SK-N-SH (cell line): ENCODE measurements at regions not wholly inside any gene's neighbourhood (a gene's known extent, or its start where the extent isn't known, plus 50 kb on each side); places are given as distances from the start of the nearest gene placed in this dataset.

Experiments used
- CTCF ChIP-seq: fragments of 200-600 bp; sonication (generic); IDR thresholded peaks from 2 replicates; pipeline ENCODE4 v1.6.1; 2017; ENCODE audit warnings: antibody characterized with exemption, mild to moderate bottlenecking, moderate library complexity
- EP300 ChIP-seq, 2 experiments: IDR thresholded peaks; 2 replicates each; pipeline versions ENCODE4 v1.4.0 to v1.6.1; 2012; ENCODE audit warnings: borderline replicate concordance in 1 of 2, low read depth in 1 of 2, low read length in 1 of 2
- EZH2phosphoT487 ChIP-seq: fragments of 200-600 bp; sonication (generic); IDR thresholded peaks from 2 replicates; pipeline ENCODE4 v1.6.1; 2017; ENCODE audit warnings: low read depth, mixed run types, mild to moderate bottlenecking, antibody characterized with exemption, moderate library complexity, borderline replicate concordance
- GABPA ChIP-seq: IDR thresholded peaks from 2 replicates; pipeline ENCODE4 v1.4.0; 2012; ENCODE audit warnings: low read depth, mild to moderate bottlenecking
- JUND ChIP-seq: IDR thresholded peaks from 2 replicates; pipeline ENCODE4 v1.4.0; 2012
- NRF1 ChIP-seq: IDR thresholded peaks from 2 replicates; pipeline ENCODE4 v1.6.1; 2012; ENCODE audit warnings: low read depth, mild to moderate bottlenecking, low read length
- POLR2AphosphoS5 ChIP-seq: IDR thresholded peaks from 2 replicates; pipeline ENCODE4 v1.6.1; 2012; ENCODE audit warnings: low read depth, low read length
- RAD21 ChIP-seq: IDR thresholded peaks from 2 replicates; pipeline ENCODE4 v1.6.1; 2012; ENCODE audit warnings: mild to moderate bottlenecking, low read length
- RCOR1 ChIP-seq: fragments of 150-350 bp; IDR thresholded peaks from 2 replicates; pipeline ENCODE4 v1.6.1; 2017; ENCODE audit warnings: antibody characterized with exemption, low read length
- RFX5 ChIP-seq: IDR thresholded peaks from 2 replicates; pipeline ENCODE4 v1.6.1; 2012; ENCODE audit warnings: mild to moderate bottlenecking, improper control_type of control experiment, low read length
- RXRA ChIP-seq: IDR thresholded peaks from 2 replicates; pipeline ENCODE4 v1.4.0; 2012; ENCODE audit warnings: low read depth, mild to moderate bottlenecking, borderline replicate concordance
- SIN3A ChIP-seq: IDR thresholded peaks from 2 replicates; pipeline ENCODE4 v1.6.1; 2012; ENCODE audit warnings: low read depth, mild to moderate bottlenecking, low read length, moderate library complexity, borderline replicate concordance
- SMC3 ChIP-seq: IDR thresholded peaks from 2 replicates; pipeline ENCODE4 v1.6.1; 2012; ENCODE audit warnings: low read depth, low read length, improper control_type of control experiment
- TCF12 ChIP-seq: IDR thresholded peaks from 2 replicates; pipeline ENCODE4 v1.4.0; 2012

GRCh38 chr11:122189229-122189628, 73.2 kb upstream of the BLID start:
- TF ChIP-seq EP300 (IDR thresholded peaks at IDR 0.05; ENCODE audit: borderline replicate concordance in 1 of 2, low read depth in 1 of 2, low read length in 1 of 2) = peak; percentile 35 to 99; a peak in 3 of 4 replicates
- no peak for TF ChIP-seq CTCF
- TF ChIP-seq RAD21 = no peak
- 0 out of 2 replicates have a peak, but pooled peaks have one; percentile 31 for TF ChIP-seq RCOR1
- TF ChIP-seq JUND = peak; percentile 100
- TF ChIP-seq RFX5 = no peak
- TF ChIP-seq NRF1 = no peak
- TF ChIP-seq POLR2AphosphoS5 = peak; percentile 72; the same call in 1 of the 2 replicates
- peak; percentile 92 for TF ChIP-seq RXRA
- peak; percentile 96 for TF ChIP-seq TCF12
- TF ChIP-seq SIN3A = no peak
- no peak for TF ChIP-seq GABPA
- no peak for TF ChIP-seq EZH2phosphoT487
- TF ChIP-seq SMC3 = no peak
